DOHH2 (cell line): ENCODE measurements at regions not wholly inside any gene's neighbourhood (a gene's known extent, or its start where the extent isn't known, plus 50 kb on each side); places are given as distances from the start of the nearest gene placed in this dataset.

Source experiments
- H3F3A ChIP-seq: fragments of 200-600 bp; sonication (generic), shearing (Covaris generic); 2 replicates; pipeline ENCODE4 v1.6.0; 2016; ENCODE audit warnings: antibody characterized with exemption, mild to moderate bottlenecking; ENCODE audit not compliant: control insufficient read depth, insufficient read depth
- H3K27ac ChIP-seq: fragments of 200-600 bp; sonication (generic); 2 replicates; pipeline ENCODE4 v1.5.1; 2014; ENCODE audit warnings: low read depth, mild to moderate bottlenecking, low read length, moderate library complexity
- H3K27me3 ChIP-seq: fragments of 200-600 bp; sonication (generic); 2 replicates; pipeline ENCODE4 v1.6.1; 2014; ENCODE audit warnings: mild to moderate bottlenecking, low read length, mixed read lengths; ENCODE audit not compliant: control insufficient read depth
- H3K36me3 ChIP-seq: fragments of 200-600 bp; sonication (generic); 2 replicates; pipeline ENCODE4 v1.6.1; 2014; ENCODE audit warnings: mild to moderate bottlenecking, low read length, moderate library complexity, mixed read lengths; ENCODE audit not compliant: control insufficient read depth
- H3K4me1 ChIP-seq: fragments of 200-600 bp; sonication (generic); 2 replicates; pipeline ENCODE4 v1.6.1; 2014; ENCODE audit warnings: mild to moderate bottlenecking, low read length, mixed read lengths; ENCODE audit not compliant: control insufficient read depth
- H3K4me2 ChIP-seq: fragments of 200-600 bp; sonication (generic); 2 replicates; pipeline ENCODE4 v1.6.0; 2014; ENCODE audit warnings: mild to moderate bottlenecking, low read length, moderate library complexity
- H3K4me3 ChIP-seq: fragments of 200-600 bp; sonication (generic); 2 replicates; pipeline ENCODE4 v1.5.1; 2014; ENCODE audit warnings: mild to moderate bottlenecking, low read length, mixed read lengths
- H3K79me2 ChIP-seq: fragments of 200-600 bp; sonication (generic); 2 replicates; pipeline ENCODE4 v1.6.1; 2014; ENCODE audit warnings: mild to moderate bottlenecking, low read length, mixed read lengths; ENCODE audit not compliant: control insufficient read depth
- H3K9me2 ChIP-seq: fragments of 200-600 bp; sonication (generic); replicated peaks from 2 replicates; pipeline ENCODE4 v1.6.1; 2014; ENCODE audit warnings: mild to moderate bottlenecking, low read length, mixed read lengths; ENCODE audit not compliant: control insufficient read depth
- H3K9me3 ChIP-seq: fragments of 200-600 bp; sonication (generic); 2 replicates; pipeline ENCODE4 v1.6.1; 2014; ENCODE audit warnings: antibody characterized with exemption, low read length, mixed read lengths; ENCODE audit not compliant: control insufficient read depth, insufficient read depth
- H4K20me1 ChIP-seq: fragments of 200-600 bp; sonication (generic); 2 replicates; pipeline ENCODE4 v1.6.0; 2014; ENCODE audit warnings: low read depth, mild to moderate bottlenecking, antibody characterized with exemption, low read length, moderate library complexity; ENCODE audit not compliant: control insufficient read depth, insufficient read depth
- CTCF ChIP-seq: fragments of 200-600 bp; sonication (generic); IDR thresholded peaks from one replicate; pipeline ENCODE4 v1.5.1; 2014; ENCODE audit warnings: antibody characterized with exemption, mild to moderate bottlenecking, low read depth, low read length; ENCODE audit not compliant: poor library complexity, severe bottlenecking
- EZH2phosphoT487 ChIP-seq: fragments of 200-600 bp; sonication (generic); IDR thresholded peaks from 2 replicates; pipeline ENCODE4 v1.6.1; 2017; ENCODE audit warnings: borderline replicate concordance, mild to moderate bottlenecking, antibody characterized with exemption, low read length, moderate library complexity, mixed read lengths

- H3K27ac ChIP-seq = no peak overlapping the region
Measured at GRCh38 chr5:97547999-97548738, 365.1 kb upstream of the RIOK2 start.

GRCh38 chr5:97548739-97549080, 365.7 kb upstream of the RIOK2 start:
- Histone ChIP-seq H3K27me3 (no peaks in the 10 kb centered on the region), H3K79me2 (no peaks in the 10 kb centered on the region), H4K20me1 (no peaks in the 10 kb centered on the region), H3K36me3 (no peaks in the 10 kb centered on the region), H3K27ac (no peak overlapping the region), H3K9me2 (no peaks in the 10 kb centered on the region), H3F3A (no peaks in the 10 kb centered on the region), H3K4me2 (no peak overlapping the region), H3K4me1 (no peaks in the 10 kb centered on the region), H3K9me3 (no peaks in the 10 kb centered on the region), H3K4me3 (no peak overlapping the region)
- TF ChIP-seq CTCF = no peak
- no peak for TF ChIP-seq EZH2phosphoT487

More at GRCh38 chr5:97547999-97548738, 365.1 kb upstream of the RIOK2 start:
- Histone ChIP-seq H3K4me1 (no peaks in the 10 kb centered on the region), H3K9me3 (no peaks in the 10 kb centered on the region), H3K9me2 (no peaks in the 10 kb centered on the region), H3K4me2 (no peak overlapping the region), H3K36me3 (no peaks in the 10 kb centered on the region), H3K27me3 (no peaks in the 10 kb centered on the region), H4K20me1 (no peaks in the 10 kb centered on the region), H3K79me2 (no peaks in the 10 kb centered on the region), H3F3A (no peaks in the 10 kb centered on the region), H3K4me3 (no peak overlapping the region)
- TF ChIP-seq CTCF = no peak
- no peak for TF ChIP-seq EZH2phosphoT487

GRCh38 chr5:97549496-97549895, 366.4 kb upstream of the RIOK2 start:
- no peaks in the 10 kb centered on the region for H3K9me2 ChIP-seq
- no peak overlapping the region for H3K27ac ChIP-seq
- no peaks in the 10 kb centered on the region for H3K79me2 ChIP-seq
- no peaks in the 10 kb centered on the region for H3K27me3 ChIP-seq
- H3K4me1 ChIP-seq = no peaks in the 10 kb centered on the region
- TF ChIP-seq CTCF (no peak), EZH2phosphoT487 (no peak)
- no peaks in the 10 kb centered on the region for H3K36me3 ChIP-seq
- H3F3A ChIP-seq = no peaks in the 10 kb centered on the region
- H3K4me3 ChIP-seq = no peak overlapping the region
- H3K4me2 ChIP-seq = no peak overlapping the region
- H4K20me1 ChIP-seq = no peaks in the 10 kb centered on the region
- H3K9me3 ChIP-seq = no peaks in the 10 kb centered on the region
